Fibroblast of pulmonary artery (primary cell): ENCODE measurements at regions not wholly inside any gene's neighbourhood (a gene's known extent, or its start where the extent isn't known, plus 50 kb on each side); places are given as distances from the start of the nearest gene placed in this dataset.

Source experiments
- DNase-seq: peaks from one replicate; pipeline ENCODE4 v3.0.0-alpha.2; 2010; ENCODE audit warnings: low read depth
- H3K4me3 ChIP-seq: replicated peaks from 2 replicates; pipeline ENCODE4 v1.5.1; 2011; ENCODE audit warnings: low read depth, mild to moderate bottlenecking, control low read depth, low read length, moderate library complexity
- TF ChIP-seq, protein P1 (sequence below): IDR thresholded peaks from 2 replicates; pipeline ENCODE4 v1.5.1; 2011; ENCODE audit warnings: mild to moderate bottlenecking, control low read depth, low read length, inconsistent platforms; ENCODE audit errors: missing control alignments

DNA sequence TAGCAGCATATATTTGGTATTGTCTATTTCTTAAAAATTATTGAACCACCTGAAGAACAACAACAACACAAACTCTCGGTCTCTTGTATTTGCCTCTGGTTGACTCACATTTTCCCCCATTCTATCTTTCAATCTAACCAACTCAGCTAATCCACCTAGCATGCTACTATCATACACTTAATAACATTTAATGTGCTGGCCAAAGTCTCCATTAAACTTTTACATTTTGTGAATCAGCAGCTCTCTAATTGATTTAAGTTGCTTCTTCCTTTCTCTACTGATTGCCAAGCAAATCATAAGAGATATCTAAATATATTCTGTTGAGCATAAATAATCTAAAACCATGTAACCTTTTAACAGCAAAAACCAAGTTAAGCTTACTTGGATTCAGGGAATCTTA lies 631.7 kb downstream of the IGSF11 start:
- H3K4me3 ChIP-seq, result no peak overlapping the region
- TF ChIP-seq, protein P1, sequence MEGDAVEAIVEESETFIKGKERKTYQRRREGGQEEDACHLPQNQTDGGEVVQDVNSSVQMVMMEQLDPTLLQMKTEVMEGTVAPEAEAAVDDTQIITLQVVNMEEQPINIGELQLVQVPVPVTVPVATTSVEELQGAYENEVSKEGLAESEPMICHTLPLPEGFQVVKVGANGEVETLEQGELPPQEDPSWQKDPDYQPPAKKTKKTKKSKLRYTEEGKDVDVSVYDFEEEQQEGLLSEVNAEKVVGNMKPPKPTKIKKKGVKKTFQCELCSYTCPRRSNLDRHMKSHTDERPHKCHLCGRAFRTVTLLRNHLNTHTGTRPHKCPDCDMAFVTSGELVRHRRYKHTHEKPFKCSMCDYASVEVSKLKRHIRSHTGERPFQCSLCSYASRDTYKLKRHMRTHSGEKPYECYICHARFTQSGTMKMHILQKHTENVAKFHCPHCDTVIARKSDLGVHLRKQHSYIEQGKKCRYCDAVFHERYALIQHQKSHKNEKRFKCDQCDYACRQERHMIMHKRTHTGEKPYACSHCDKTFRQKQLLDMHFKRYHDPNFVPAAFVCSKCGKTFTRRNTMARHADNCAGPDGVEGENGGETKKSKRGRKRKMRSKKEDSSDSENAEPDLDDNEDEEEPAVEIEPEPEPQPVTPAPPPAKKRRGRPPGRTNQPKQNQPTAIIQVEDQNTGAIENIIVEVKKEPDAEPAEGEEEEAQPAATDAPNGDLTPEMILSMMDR, result no peak
- no peak for DNase-seq

DNA sequence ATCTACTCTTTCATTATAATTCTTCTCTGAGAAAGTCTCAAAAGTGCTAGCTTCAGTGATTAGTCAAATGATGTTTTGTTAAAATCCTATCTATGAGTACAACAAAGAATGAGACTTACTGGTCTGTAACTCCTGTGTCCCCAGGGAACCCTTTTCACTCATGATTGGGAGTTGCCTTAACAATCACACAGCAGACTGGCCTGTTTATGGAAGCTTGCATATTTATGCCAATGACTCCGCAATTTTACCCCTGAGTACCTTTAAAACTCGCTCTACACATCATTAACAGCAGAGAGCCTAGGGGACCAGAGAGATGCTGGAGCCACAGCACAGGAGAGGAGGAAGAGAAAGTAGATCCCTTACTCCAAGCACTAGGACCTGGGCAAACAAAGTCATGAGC lies 628.1 kb downstream of the IGSF11 start:
- TF ChIP-seq, protein P1, result no peak
- no peak overlapping the region for H3K4me3 ChIP-seq
- DNase-seq, result no peak

DNA sequence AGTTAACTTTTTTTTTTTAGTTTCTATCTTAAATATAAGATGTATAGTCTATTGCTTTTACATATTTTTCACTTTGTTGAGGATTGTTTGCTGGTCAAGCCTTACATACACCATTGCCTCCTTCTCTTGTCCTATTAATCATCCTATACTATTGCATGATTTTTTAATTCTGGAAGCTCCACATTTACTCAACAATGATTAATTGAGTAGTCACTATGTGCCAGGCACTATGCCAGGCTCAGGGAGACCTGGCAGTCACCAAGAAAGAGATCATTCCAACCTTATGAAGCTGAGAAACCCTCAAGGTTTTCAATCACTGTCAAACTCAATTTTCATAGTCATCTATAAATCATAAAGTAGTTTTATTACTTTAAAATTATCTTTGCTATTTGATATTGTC lies 626.2 kb downstream of the IGSF11 start:
- no peak overlapping the region for H3K4me3 ChIP-seq
- TF ChIP-seq, protein P1, result no peak
- no peak for DNase-seq

DNA sequence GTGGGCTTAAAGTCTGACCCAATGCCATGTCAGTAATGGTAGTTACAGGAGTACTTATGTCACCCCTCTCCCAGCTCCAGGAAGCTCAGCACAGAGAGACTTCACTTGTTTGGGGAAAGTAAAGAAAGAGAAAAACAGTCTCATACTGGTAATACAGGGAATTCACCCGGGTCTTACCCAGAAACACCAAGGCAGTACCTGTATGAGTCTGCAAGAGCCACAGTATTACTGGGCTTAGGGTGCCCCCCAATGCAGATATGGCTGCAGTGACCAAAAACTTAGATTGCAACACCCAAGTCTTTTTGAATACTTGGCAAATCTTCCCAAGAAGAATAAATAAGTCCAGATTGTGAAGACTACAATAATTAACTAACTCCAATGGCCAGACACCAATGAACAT lies 622.1 kb downstream of the IGSF11 start:
- no peak for DNase-seq
- TF ChIP-seq, protein P1, result no peak
- no peak overlapping the region for H3K4me3 ChIP-seq

DNA sequence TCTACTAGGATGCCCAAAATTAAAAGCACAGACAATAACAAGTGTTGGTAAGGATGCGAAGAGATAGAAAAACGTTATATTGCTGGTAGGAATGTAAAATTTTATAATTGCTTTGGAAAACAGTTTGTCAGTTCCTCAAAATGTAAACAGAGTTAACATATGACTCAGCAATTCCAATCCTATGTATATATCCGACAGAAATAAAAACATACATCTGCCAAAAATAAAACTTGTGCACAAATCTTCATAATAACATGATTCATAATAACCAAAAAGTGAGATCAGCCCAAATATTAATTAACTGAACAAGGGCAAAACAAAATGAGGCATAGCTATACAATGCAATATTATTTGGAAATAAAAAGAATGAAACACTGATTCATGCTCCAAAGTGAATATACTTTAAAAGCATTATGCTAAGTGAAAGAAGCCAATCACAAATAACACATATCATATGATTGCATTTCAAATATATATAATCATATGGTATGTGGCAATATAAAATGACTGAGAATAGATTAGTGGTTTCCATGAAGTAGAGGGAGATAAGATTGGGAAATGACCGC lies 609.3 kb downstream of the IGSF11 start:
- H3K4me3 ChIP-seq, result no peak overlapping the region
- TF ChIP-seq, protein P1, result no peak
- DNase-seq, result no peak

DNA sequence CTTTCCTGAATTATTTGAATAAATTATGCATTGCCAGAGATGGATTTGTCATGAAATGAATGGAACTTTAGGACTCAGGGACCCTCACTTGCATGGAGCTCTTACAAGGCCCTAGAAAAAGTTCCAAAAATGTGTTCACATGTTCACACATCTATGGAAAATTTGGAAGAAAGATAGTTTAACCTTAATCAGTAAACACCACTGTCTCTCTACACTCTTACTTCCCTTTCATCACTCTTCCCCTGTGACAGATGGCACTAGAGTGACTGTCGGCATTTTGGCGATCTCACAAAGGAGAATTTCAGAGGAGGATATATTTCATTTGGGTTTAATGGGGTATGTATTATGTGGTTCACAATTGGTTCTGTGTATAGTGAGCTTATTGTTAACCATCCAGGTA lies 600.8 kb downstream of the IGSF11 start:
- no peak for DNase-seq
- TF ChIP-seq, protein P1, result no peak
- no peak overlapping the region for H3K4me3 ChIP-seq

DNA sequence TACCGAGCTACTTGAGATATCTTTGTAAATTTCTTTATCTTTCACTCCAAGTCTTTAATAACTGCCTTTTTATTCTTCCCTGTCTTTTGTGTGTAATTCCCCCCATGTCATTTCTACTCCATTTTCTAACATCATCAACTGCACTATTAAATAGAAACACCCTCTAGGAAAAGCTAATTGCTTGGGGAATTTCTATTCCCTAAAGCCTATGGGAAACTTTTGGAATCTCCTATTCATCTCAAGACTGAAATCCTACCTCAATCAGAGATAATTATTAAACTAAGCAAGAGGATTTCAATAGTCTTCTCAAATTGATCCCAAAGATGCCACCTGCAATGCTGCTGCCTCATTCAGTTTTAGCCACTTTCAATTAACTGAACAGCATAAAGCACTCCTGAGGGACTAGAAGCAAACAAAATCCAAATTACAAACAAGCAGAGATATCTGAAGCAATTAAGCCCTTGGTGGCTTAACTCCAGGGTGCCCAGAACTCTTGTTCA lies 598.7 kb downstream of the IGSF11 start:
- DNase-seq, result no peak
- TF ChIP-seq, protein P1, result no peak
- no peak overlapping the region for H3K4me3 ChIP-seq
